Activated naive CD4-positive, alpha-beta T cell treated with anti-CD3 and anti-CD28 coated beads for 36 hours (primary cell): ENCODE measurements at regions not wholly inside any gene's neighbourhood (a gene's known extent, or its start where the extent isn't known, plus 50 kb on each side); places are given as distances from the start of the nearest gene placed in this dataset.

ENCODE experiments used
- CTCF ChIA-PET: fragments of 350-600 bp; sonication (Branson Sonifier 250); formaldehyde crosslinking; loops from one replicate; lab custom pipeline; 2021; ENCODE audit warnings: antibody characterized with exemption; lab: Charles Lee
- DNase-seq: peaks from one replicate; pipeline ENCODE4 v3.0.0-alpha.2; 2020
- H3K27ac Mint-ChIP-seq: one replicate; pipeline ENCODE4 v1.8.0; 2021; ENCODE audit warnings: mild to moderate bottlenecking, mixed read lengths
- H3K27me3 Mint-ChIP-seq: one replicate; pipeline ENCODE4 v1.8.0; 2021; ENCODE audit warnings: low read depth, mixed read lengths
- H3K36me3 Mint-ChIP-seq: one replicate; pipeline ENCODE4 v1.8.0; 2021; ENCODE audit warnings: low read depth, mixed read lengths
- H3K4me1 Mint-ChIP-seq: one replicate; pipeline ENCODE4 v1.8.0; 2021; ENCODE audit warnings: low read depth, mixed read lengths
- H3K4me3 Mint-ChIP-seq: one replicate; pipeline ENCODE4 v1.8.0; 2021; ENCODE audit warnings: mild to moderate bottlenecking, moderate library complexity, mixed read lengths
- H3K9me3 Mint-ChIP-seq: one replicate; pipeline ENCODE4 v1.8.0; 2021; ENCODE audit warnings: mixed read lengths
- intact Hi-C: fragments of 100-400 bp; cut with micrococcal nuclease; formaldehyde crosslinking; loops from one replicate; pipeline ENCODE4 v1.15.1; 2023

DNA sequence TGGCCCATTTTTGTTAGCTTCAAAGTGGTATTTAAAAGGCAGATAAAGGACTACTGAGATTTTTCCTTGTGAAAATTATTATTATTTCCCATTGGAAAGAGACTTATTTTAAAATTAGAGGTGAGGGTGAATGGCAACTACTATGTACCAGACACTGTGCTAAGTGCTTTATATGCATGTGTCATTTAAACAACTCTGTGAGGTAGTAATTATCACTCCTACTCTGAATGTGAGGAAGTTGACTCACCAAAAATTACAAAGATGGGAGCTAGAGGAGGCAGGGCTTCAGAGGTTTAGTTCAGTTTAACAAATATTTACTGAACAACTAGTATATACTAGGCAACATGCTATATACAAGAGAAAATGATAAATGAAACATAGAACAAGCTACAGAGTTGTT lies 78.2 kb downstream of the MSL3 start:
- peaks cover 16% of the 10 kb centered on the region for H3K4me1 Mint-ChIP-seq
- no peak overlapping the region for H3K4me3 Mint-ChIP-seq
- no peak overlapping the region for H3K27ac Mint-ChIP-seq
- intact Hi-C loops, result loop anchor here (2.0 to 5.0 kb wide), 2 partner anchors 43 to 71 kb away; no protein-coding TSS in a partner anchor
- CTCF ChIA-PET, result interaction anchor here (1.4 kb wide), 1 partner anchor 49 kb away, joined by 3 read pairs; no protein-coding TSS in a partner anchor
- no peak for DNase-seq
- H3K36me3 Mint-ChIP-seq, result no peaks in the 10 kb centered on the region
- H3K9me3 Mint-ChIP-seq, result no peaks in the 10 kb centered on the region
- no peaks in the 10 kb centered on the region for H3K27me3 Mint-ChIP-seq

DNA sequence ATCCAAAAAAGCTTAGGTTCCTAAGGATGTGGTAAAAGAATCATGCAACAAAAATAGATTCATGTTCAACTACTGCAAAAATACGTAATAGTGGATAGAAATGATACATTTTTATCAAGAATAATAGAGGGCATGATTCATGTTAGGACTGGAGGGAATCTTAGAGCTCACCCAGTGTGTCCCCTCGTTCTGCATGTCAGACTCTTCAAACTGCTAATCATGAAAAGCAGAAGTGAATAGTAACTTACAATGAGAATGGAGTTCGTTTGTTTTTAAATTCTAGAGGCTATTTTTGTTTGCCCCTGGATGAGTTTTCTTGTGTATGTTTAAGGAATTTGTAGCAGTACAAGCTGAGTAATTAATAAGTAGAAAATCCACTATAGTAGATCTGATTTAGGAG lies 79.4 kb downstream of the MSL3 start:
- H3K4me1 Mint-ChIP-seq, result peaks cover 16% of the 10 kb centered on the region
- no peaks in the 10 kb centered on the region for H3K27me3 Mint-ChIP-seq
- intact Hi-C loops, result loop anchor here (2.0 to 5.0 kb wide), 2 partner anchors 45 to 70 kb away; no protein-coding TSS in a partner anchor
- no peak overlapping the region for H3K4me3 Mint-ChIP-seq
- no peak overlapping the region for H3K27ac Mint-ChIP-seq
- H3K36me3 Mint-ChIP-seq, result no peaks in the 10 kb centered on the region
- no peak for DNase-seq
- no peaks in the 10 kb centered on the region for H3K9me3 Mint-ChIP-seq
- CTCF ChIA-PET, result interaction anchor here (1.2 kb wide), 1 partner anchor 50 kb away, joined by 3 read pairs; no protein-coding TSS in a partner anchor

DNA sequence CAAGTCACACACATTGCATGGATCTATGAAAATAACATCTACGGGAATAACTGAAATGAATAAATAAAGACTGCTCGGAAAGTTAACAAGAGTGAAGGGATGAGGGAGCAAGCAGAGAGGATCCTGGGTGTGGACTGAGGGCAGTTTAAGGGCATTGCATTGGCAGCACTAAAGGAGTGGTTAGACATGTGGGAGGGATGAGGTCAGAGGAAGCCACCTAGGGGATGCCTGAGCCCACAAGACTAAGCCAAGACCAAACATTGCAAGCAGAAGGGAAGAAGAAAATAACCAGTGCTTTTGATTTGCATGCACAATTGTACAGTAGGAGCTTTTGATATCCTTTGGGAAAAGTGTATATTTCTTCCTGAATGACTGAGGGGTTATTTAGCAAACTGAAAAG lies 106.1 kb downstream of the MSL3 start:
- H3K9me3 Mint-ChIP-seq, result no peaks in the 10 kb centered on the region
- DNase-seq, result no peak
- no peaks in the 10 kb centered on the region for H3K27me3 Mint-ChIP-seq
- H3K4me1 Mint-ChIP-seq, result no peaks in the 10 kb centered on the region
- intact Hi-C loops, result no loop called here
- H3K4me3 Mint-ChIP-seq, result no peak overlapping the region
- no peak overlapping the region for H3K27ac Mint-ChIP-seq
- H3K36me3 Mint-ChIP-seq, result no peaks in the 10 kb centered on the region
- CTCF ChIA-PET, result no interaction called here

DNA sequence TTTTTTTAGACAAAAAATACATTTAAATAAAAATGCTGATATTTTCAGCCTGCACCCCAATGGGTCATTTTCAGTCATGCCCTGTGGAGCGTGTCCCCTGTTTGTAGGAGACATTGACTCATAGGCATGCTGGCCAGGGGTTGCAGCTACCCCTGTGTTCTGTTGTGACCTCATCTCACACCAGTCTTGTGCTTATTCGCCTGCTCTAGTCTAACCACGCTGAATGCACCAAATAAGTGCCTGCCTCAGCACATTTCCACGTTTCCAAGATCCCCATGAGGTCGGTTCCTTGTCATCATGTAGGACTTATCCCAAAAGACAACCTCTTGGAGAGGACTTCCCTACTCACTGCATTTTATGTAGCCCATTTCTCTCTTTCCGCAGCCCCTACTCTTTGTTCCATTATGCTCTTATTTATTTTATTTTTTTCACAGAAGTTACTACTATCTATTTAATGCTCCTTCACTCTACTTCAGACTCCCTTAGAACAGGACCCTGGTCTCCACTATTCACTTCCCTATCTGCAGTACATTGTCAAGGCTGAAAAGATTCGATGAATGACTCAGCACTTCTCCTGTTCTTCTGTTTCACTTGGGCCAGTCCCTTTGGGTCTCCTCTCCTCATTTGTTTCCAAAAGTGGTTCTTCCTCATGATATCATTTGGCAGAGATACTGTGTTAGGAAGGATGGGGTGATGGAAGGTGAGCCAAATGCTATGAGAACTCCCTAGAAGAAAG lies 109.7 kb downstream of the MSL3 start:
- Mint-ChIP-seq H3K9me3 (no peaks in the 10 kb centered on the region), H3K27me3 (no peaks in the 10 kb centered on the region), H3K36me3 (no peaks in the 10 kb centered on the region), H3K27ac (no peak overlapping the region), H3K4me1 (no peaks in the 10 kb centered on the region), H3K4me3 (no peak overlapping the region)
- CTCF ChIA-PET, result no interaction called here
- DNase-seq, result no peak
- intact Hi-C loops, result no loop called here

DNA sequence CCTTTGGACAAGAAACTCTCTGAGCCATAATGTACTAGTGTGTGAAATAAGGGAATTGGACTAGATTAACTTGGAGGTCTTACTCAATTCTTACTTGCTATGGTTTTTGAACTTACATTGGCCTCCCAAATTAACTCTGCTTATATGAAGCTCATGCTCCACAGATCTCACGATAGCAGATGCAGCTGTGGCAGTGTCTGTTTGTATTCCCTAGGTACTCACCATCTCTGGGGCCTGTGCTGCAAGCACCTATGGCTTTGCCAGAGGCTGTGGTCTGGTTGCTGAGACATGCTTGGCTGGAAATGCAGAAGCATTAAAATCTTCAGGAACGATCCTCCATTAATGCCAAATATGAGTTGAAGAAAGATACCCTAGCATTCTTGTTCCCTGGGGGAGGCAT lies 112.8 kb downstream of the MSL3 start:
- Mint-ChIP-seq H3K4me1 (no peaks in the 10 kb centered on the region), H3K36me3 (no peaks in the 10 kb centered on the region), H3K4me3 (no peak overlapping the region), H3K27ac (no peak overlapping the region), H3K27me3 (no peaks in the 10 kb centered on the region), H3K9me3 (no peaks in the 10 kb centered on the region)
- intact Hi-C loops, result no loop called here
- CTCF ChIA-PET, result no interaction called here
- no peak for DNase-seq

DNA sequence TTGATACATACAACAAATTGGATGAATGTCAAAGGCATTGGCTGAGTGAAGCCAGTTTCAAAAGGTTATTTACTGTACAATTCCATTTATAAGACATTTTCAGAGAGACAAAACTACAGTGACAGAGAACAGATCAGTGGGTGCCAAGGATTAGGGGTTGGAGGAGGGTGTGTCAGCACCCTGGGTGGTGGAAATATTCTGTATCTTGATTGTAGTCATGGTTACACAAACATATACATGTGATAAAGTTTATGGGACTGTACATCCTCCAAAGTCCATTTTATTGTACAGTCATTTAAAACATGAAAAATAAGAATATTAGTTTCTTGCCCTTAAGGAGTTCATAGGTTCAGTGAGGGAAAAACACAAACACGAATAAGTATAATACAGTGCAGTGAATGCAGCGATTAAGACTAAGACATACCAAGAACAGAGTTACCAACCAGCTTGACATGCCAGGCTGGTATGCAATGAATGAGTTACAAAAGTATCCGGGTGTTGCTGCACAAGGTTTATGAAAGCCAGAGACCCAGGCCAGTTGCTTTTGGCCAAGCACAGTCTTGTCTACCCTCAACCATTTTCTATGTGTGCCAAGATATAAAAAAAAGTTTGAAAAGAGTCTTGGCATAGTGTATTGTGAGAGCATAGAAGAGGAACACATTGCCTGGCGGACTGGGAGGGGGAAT lies 123.6 kb downstream of the MSL3 start:
- Mint-ChIP-seq H3K4me1 (no peaks in the 10 kb centered on the region), H3K27ac (no peak overlapping the region), H3K9me3 (no peaks in the 10 kb centered on the region), H3K27me3 (no peaks in the 10 kb centered on the region), H3K4me3 (no peak overlapping the region), H3K36me3 (no peaks in the 10 kb centered on the region)
- DNase-seq, result no peak
- CTCF ChIA-PET, result no interaction called here
- intact Hi-C loops, result no loop called here

DNA sequence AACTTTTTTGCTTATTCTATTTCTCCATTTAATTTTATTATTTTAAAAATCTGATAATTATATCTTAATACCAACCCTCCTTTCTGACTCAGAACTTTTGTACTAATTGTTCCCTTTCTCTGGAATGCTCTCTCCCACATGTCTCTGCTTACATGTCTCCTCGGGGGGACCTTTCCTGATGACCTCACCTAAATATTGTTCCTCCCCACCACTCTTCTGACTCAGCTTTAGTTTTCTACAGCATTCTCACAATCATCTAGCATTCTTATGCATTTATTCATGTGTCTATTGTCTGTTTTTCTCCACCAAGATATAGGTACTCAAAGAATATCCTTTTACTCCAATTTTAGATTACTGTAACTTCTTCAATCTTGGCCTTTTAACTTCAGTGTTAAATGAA lies 128.7 kb downstream of the MSL3 start:
- DNase-seq, result no peak
- H3K27me3 Mint-ChIP-seq, result no peaks in the 10 kb centered on the region
- no peak overlapping the region for H3K4me3 Mint-ChIP-seq
- intact Hi-C loops, result no loop called here
- no peaks in the 10 kb centered on the region for H3K36me3 Mint-ChIP-seq
- CTCF ChIA-PET, result no interaction called here
- peaks cover 2% of the 10 kb centered on the region for H3K4me1 Mint-ChIP-seq
- H3K9me3 Mint-ChIP-seq, result peaks cover 1% of the 10 kb centered on the region
- H3K27ac Mint-ChIP-seq, result no peak overlapping the region

DNA sequence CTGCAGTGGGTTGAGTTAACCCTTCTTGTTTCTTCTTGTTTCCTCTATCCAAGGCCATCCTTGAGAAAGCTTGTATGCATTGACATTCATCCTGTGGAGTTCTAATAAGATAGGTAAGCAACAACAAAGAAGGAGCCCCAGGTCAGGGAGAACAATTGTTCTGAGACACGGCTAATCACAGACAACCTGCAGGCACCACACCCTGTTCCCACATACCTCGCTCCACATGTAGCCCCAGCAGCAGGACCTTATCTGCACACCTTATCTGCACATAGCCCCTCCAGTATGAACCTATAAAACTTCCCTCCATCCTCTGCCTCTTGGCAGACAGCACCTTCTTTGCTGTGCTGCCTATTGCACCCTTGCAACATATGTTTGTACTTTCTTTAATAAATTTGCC lies 129.1 kb downstream of the MSL3 start:
- CTCF ChIA-PET, result no interaction called here
- H3K27me3 Mint-ChIP-seq, result no peaks in the 10 kb centered on the region
- no peak for DNase-seq

DNA sequence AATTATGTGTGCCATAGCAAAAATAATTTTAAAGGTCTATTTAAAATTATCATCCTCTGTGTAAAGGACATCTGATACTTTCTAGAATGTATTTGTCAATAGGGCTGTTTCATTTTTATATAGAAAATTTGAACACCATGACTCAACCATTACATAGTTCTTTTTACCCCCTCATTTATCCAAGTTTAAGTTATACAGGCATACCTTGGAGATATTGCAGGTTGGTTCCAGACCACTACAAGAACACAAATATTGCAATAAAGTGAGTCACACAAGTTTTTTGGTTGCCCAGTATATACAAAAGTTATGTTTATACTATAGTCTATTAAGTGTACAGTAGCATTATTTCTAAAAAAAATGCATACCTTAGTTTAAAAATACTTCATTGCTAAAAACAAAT lies 130.4 kb downstream of the MSL3 start:
- no peaks in the 10 kb centered on the region for H3K27me3 Mint-ChIP-seq
- H3K36me3 Mint-ChIP-seq, result no peaks in the 10 kb centered on the region
- H3K4me3 Mint-ChIP-seq, result no peak overlapping the region
- CTCF ChIA-PET, result no interaction called here
- H3K9me3 Mint-ChIP-seq, result peaks cover 1% of the 10 kb centered on the region
- DNase-seq, result no peak
- intact Hi-C loops, result no loop called here
- no peak overlapping the region for H3K27ac Mint-ChIP-seq
- H3K4me1 Mint-ChIP-seq, result peaks cover 2% of the 10 kb centered on the region

More for the DNA sequence above, 129.1 kb downstream of the MSL3 start:
- H3K4me3 Mint-ChIP-seq, result no peak overlapping the region
- intact Hi-C loops, result no loop called here
- H3K4me1 Mint-ChIP-seq, result peaks cover 2% of the 10 kb centered on the region
- peaks cover 1% of the 10 kb centered on the region for H3K9me3 Mint-ChIP-seq
- no peaks in the 10 kb centered on the region for H3K36me3 Mint-ChIP-seq
- H3K27ac Mint-ChIP-seq, result no peak overlapping the region

DNA sequence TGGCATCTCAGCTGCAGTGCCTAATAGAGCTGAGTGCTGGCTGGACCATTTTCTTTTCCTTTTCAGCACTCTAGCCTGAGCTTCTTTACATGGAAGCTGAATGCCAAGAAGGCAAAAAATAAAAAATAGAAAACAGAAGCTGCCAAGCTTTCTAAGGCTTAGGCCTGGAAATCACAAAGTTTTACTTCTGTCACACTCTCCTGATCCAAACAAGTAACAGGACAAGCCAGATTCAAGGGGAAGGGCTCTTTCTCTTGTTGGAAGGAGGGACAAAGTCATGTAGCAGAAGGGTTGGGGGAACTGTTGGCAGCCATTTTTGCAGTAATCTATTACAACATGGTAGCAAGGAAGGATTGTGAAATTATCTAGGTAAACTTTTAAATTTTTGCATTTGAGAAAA lies 131.8 kb downstream of the MSL3 start:
- no peak for DNase-seq
- Mint-ChIP-seq H3K4me1 (peaks cover 2% of the 10 kb centered on the region), H3K9me3 (peaks cover 1% of the 10 kb centered on the region), H3K36me3 (no peaks in the 10 kb centered on the region), H3K4me3 (no peak overlapping the region), H3K27me3 (no peaks in the 10 kb centered on the region), H3K27ac (no peak overlapping the region)
- CTCF ChIA-PET, result no interaction called here
- intact Hi-C loops, result no loop called here

DNA sequence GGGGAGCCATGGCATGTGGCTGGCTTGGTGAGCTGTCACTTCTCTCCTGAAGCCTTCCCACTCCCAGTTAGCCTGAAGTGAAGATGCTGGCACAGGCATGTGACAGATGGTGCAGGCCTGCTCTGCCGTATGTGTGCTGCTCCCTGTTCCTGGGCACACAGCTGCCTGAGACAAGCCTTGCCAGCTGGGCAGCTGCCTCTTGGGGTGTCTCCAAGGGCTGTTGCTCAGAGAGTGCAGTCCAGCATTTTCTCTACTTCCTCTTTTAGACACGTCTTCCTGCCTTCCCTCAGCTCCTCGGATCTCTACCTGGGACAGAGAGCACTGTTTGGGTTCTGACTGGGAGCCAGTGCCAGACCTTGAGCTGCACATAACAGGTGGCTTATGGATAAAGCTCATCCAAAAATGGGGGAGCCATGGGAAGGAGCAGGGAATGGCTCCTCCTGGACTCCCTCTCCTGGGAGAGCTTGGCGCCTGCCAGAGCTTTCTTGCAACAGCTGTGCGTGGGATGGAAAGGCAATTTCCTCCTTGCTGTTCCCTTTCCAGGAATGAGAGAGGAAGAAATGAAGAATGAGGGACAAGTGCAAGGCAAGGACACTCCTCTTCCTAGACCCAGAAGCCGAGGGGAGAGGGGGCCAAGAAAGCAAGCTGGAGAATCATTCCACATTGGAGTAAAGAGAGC lies 132.9 kb downstream of the MSL3 start:
- Mint-ChIP-seq H3K36me3 (no peaks in the 10 kb centered on the region), H3K27me3 (no peaks in the 10 kb centered on the region), H3K4me1 (peaks cover 2% of the 10 kb centered on the region), H3K9me3 (peaks cover 1% of the 10 kb centered on the region), H3K4me3 (no peak overlapping the region), H3K27ac (no peak overlapping the region)
- CTCF ChIA-PET, result interaction anchor here (0.6 to 1.0 kb wide), 2 partner anchors 13 to 18 kb away, joined by 3 read pairs; no protein-coding TSS in a partner anchor
- intact Hi-C loops, result no loop called here
- DNase-seq, result no peak

DNA sequence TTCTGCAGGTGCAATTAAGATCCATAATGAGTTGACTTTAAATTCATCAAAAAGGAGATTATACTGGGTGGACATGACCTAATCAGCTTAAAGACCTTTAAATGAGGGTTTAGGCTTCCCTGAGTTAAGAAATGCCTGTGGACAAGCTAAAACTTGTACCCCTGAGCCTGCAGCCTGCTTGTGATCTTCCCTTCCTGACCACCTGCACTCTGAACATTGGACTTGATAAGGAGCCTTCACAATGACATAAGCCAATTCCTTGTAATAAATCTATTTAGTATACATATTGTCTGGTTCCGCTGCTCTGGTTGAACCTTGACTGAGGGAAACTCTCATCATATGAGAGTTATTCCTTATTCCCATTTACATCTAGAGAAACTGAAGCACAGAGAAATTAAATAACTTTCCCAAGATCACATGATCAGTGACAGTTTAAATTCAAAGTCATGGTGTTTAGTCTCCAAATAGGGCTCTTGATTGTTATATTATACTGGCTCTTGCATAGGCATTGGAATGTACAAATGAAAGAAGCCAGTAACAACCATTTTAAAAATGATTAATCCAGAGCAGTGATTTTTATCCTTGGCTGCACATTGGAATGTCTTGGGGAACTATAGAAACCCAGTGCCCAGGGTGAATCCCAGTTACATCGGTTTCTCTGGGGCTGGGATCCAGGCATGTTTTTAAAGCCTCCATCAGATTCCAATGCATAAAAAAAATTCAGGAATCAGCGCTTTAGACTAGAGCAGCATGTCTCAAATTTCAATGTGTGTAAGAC lies 136.1 kb downstream of the MSL3 start:
- CTCF ChIA-PET, result no interaction called here
- H3K9me3 Mint-ChIP-seq, result peaks cover 1% of the 10 kb centered on the region
- DNase-seq, result no peak
- H3K27ac Mint-ChIP-seq, result no peak overlapping the region
- intact Hi-C loops, result no loop called here
- H3K4me3 Mint-ChIP-seq, result no peak overlapping the region
- H3K27me3 Mint-ChIP-seq, result no peaks in the 10 kb centered on the region
- H3K36me3 Mint-ChIP-seq, result no peaks in the 10 kb centered on the region
- H3K4me1 Mint-ChIP-seq, result peaks cover 2% of the 10 kb centered on the region
